AG08396 (cell line): ENCODE measurements at regions not wholly inside any gene's neighbourhood (a gene's known extent, or its start where the extent isn't known, plus 50 kb on each side); places are given as distances from the start of the nearest gene placed in this dataset.
A peak's percentile ranks its signal among the peaks of the same experiment; 100 is the strongest.

ENCODE experiments used
- DNase-seq: peaks from one replicate; pipeline ENCODE4 v3.0.0; 2012; ENCODE audit warnings: low spot score, mixed read lengths

- no peak for DNase-seq
Observed at GRCh38 chr18:69217196-69218000, 183.3 kb upstream of the DOK6 start.

- DNase-seq = no peak
Observed at GRCh38 chr18:69220529-69220928, 180.2 kb upstream of the DOK6 start.

- no peak for DNase-seq
Observed at GRCh38 chr18:69222089-69222488, 178.6 kb upstream of the DOK6 start.

GRCh38 chr18:69226971-69227370, 173.7 kb upstream of the DOK6 start:
- no peak for DNase-seq

GRCh38 chr18:69230204-69230603, 170.5 kb upstream of the DOK6 start:
- no peak for DNase-seq

GRCh38 chr18:69233465-69234054, 167.1 kb upstream of the DOK6 start:
- no peak for DNase-seq

- no peak for DNase-seq
Observed at GRCh38 chr18:69239849-69240674, 160.6 kb upstream of the DOK6 start.

- DNase-seq = no peak
Observed at GRCh38 chr18:69246027-69246426, 154.7 kb upstream of the DOK6 start.

GRCh38 chr18:69250305-69251151, 150.2 kb upstream of the DOK6 start:
- DNase-seq = no peak

- peak; percentile 22 for DNase-seq
Observed at GRCh38 chr18:69257861-69258458, 142.7 kb upstream of the DOK6 start.

- no peak for DNase-seq
Observed at GRCh38 chr18:69259282-69259681, 141.4 kb upstream of the DOK6 start.

GRCh38 chr18:69261406-69261805, 139.3 kb upstream of the DOK6 start:
- DNase-seq = no peak

- no peak for DNase-seq
Observed at GRCh38 chr18:69265656-69266055, 135.0 kb upstream of the DOK6 start.

- no peak for DNase-seq
Observed at GRCh38 chr18:69267895-69268294, 132.8 kb upstream of the DOK6 start.

GRCh38 chr18:69282371-69282770, 118.3 kb upstream of the DOK6 start:
- DNase-seq = no peak

GRCh38 chr18:69291044-69291443, 109.6 kb upstream of the DOK6 start:
- no peak for DNase-seq

- no peak for DNase-seq
Observed at GRCh38 chr18:69291755-69292154, 108.9 kb upstream of the DOK6 start.

- DNase-seq = no peak
Observed at GRCh38 chr18:69300185-69300584, 100.5 kb upstream of the DOK6 start.

GRCh38 chr18:69308619-69309018, 92.1 kb upstream of the DOK6 start:
- DNase-seq = no peak

- no peak for DNase-seq
Observed at GRCh38 chr18:69326094-69326493, 74.6 kb upstream of the DOK6 start.

GRCh38 chr18:69328086-69328485, 72.6 kb upstream of the DOK6 start:
- DNase-seq = no peak
